HL-60 (cell line): ENCODE measurements at regions not wholly inside any gene's neighbourhood (a gene's known extent, or its start where the extent isn't known, plus 50 kb on each side); places are given as distances from the start of the nearest gene placed in this dataset.

ENCODE experiments used
- DNase-seq, 2 experiments: peaks; one replicate each; pipeline ENCODE4 v3.0.0-alpha.2; 2010 to 2020; ENCODE audit warnings: low read depth in 1 of 2, low spot score in 1 of 2
- H3K27ac ChIP-seq: fragments of 250-450 bp; sonication (Bioruptor Pico); replicated peaks from 2 replicates; pipeline ENCODE4 v1.5.1; 2020; ENCODE audit warnings: mild to moderate bottlenecking, moderate library complexity
- H3K27me3 ChIP-seq: fragments of 250-450 bp; sonication (Bioruptor Pico); 2 replicates; pipeline ENCODE4 v1.5.1; 2021; ENCODE audit warnings: mild to moderate bottlenecking, moderate library complexity; ENCODE audit not compliant: insufficient read depth, poor library complexity, severe bottlenecking
- H3K4me3 ChIP-seq: replicated peaks from 2 replicates; pipeline ENCODE4 v1.5.1; 2011; ENCODE audit warnings: mild to moderate bottlenecking, control low read depth, low read length; ENCODE audit not compliant: insufficient read depth
- CTCF ChIP-seq: IDR thresholded peaks from one replicate; pipeline ENCODE4 v1.5.1; 2011; ENCODE audit warnings: low read length, control low read depth, inconsistent platforms; ENCODE audit not compliant: insufficient read depth
- GABPA ChIP-seq: IDR thresholded peaks from 2 replicates; pipeline ENCODE4 v1.6.1; 2012; ENCODE audit warnings: low read depth
- POLR2AphosphoS5 ChIP-seq: IDR thresholded peaks from 2 replicates; pipeline ENCODE4 v1.6.1; 2012; ENCODE audit warnings: low read depth
- REST ChIP-seq: IDR thresholded peaks from 2 replicates; pipeline ENCODE4 v1.6.1; 2012; ENCODE audit warnings: low read depth; ENCODE audit not compliant: insufficient replicate concordance
- SPI1 ChIP-seq: IDR thresholded peaks from 2 replicates; pipeline ENCODE4 v1.6.1; 2012; ENCODE audit warnings: low read depth, mild to moderate bottlenecking, borderline replicate concordance

DNA sequence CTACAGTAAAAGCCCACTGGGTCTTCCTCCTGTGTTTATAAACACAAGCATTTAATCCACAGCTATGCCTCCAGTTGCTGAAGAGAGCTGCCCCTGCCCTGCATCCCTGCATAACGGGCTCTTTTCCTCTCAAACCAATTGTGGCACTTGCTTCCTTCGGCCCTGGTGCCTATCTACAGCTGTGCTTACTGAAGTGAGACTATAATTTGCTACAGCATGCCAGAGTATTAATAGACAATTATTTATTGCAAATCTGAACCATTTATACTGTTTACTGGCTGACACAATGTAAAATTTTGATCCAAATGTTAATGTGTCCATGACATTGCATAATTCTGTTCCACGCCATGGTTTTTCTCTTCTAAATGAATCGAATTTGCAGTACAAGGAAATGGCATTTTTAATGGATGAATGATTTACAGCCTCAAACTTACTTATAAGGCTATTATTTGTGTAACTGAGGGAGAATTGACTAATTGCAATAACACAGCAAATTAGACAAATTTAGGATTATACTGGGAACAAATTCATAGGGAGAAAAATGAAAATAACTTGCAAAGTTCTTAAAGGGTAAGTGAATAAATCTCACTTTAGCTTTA lies 457.0 kb upstream of the HNRNPA3 start:
- TF ChIP-seq POLR2AphosphoS5 = no peak
- TF ChIP-seq REST = no peak
- TF ChIP-seq SPI1 = no peak
- no peak for TF ChIP-seq CTCF
- no peak for TF ChIP-seq GABPA
- DNase-seq = no peak
- Histone ChIP-seq H3K4me3 (no peak overlapping the region), H3K27me3 (peaks cover 3% of the 10 kb centered on the region), H3K27ac (no peak overlapping the region)

DNA sequence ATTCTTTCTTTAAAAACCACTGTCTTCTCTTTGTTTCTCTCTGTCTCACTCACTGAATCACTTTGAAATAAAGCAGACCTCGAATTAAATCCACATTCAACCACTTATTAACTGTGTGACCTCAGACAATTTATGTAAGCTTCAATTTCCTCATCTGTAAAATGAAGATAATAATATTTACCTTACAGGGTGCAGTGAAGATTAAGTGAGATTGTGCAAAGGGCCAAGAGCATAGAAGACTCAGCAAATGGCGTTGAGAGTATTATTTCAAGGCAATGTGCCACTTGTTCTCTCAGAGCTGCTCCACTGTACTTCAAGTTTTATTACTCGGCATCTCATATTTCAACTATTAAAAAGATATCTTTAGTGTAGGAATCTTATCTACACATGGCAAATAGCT lies 454.2 kb upstream of the HNRNPA3 start:
- H3K27me3 ChIP-seq = peaks cover 3% of the 10 kb centered on the region
- no peak for DNase-seq
- TF ChIP-seq GABPA (no peak), POLR2AphosphoS5 (no peak), SPI1 (no peak), REST (no peak), CTCF (no peak)
- no peak overlapping the region for H3K4me3 ChIP-seq
- no peak overlapping the region for H3K27ac ChIP-seq

- no peak for TF ChIP-seq CTCF
- no peak for TF ChIP-seq SPI1
- TF ChIP-seq REST = no peak
- TF ChIP-seq GABPA = no peak
- TF ChIP-seq POLR2AphosphoS5 = no peak
- Histone ChIP-seq H3K27ac (no peak overlapping the region), H3K27me3 (peaks cover 3% of the 10 kb centered on the region), H3K4me3 (no peak overlapping the region)
- DNase-seq = no peak
Observed at GRCh38 chr2:176760439-176760838, 452.2 kb upstream of the HNRNPA3 start.
